ENCODE measurements at regions not wholly inside any gene's neighbourhood (a gene's known extent, or its start where the extent isn't known, plus 50 kb on each side); places are given as distances from the start of the nearest gene placed in this dataset.

DNA sequence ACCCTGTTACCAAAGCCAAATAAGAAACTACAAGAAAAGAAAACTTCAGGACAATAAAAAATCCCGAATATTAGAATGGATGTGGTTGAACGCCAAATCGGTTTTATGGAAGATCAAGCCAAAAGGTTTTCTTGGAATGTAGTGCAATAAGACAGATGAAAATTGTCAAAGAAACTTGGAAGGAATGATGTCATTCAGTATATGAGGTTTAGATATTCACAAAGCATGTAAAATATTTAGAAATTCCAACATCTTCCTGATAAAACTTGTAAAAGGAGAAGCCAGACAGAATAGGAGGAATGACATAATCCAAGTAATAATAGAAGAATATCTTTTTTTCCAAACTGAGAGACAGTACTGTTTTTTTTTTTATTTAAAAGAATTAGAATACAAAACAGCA lies 130.3 kb upstream of the ZPLD1 start:
- no peak for DNase-seq (ENCODE audit: low spot score)
- Histone ChIP-seq H3K27ac (no peak overlapping the region), H3K4me3 (no peak overlapping the region)
- no peak for TF ChIP-seq CTCF (IDR thresholded peaks at IDR 0.05)

GRCh38 chr3:102307442-102307841 lies 127.4 kb upstream of the ZPLD1 start:
- TF ChIP-seq CTCF (IDR thresholded peaks at IDR 0.05), result no peak
- Histone ChIP-seq H3K4me3 (no peak overlapping the region), H3K27ac (no peak overlapping the region)
- DNase-seq (ENCODE audit: low spot score), result no peak

DNA sequence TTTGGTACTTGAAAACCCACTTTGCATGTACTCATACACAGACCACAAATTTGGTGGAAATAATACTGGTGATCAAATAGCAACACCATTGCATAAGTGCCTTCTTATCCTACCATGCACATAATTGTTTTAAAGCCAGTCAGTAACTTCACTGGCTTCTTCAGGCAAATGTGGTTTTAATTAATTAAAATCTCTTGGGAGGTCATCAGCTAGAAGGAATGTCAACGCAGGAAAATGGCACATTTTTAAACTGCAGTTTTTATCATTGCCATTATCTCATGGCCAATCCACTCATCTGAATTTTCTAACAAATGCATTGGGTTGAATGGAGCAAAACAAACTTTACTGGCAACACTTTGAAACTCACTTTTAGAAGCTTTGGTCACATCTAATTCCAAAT lies 105.7 kb upstream of the ZPLD1 start:
- TF ChIP-seq CTCF (IDR thresholded peaks at IDR 0.05), result no peak
- DNase-seq (ENCODE audit: low spot score), result no peak
- Histone ChIP-seq H3K4me3 (no peak overlapping the region), H3K27ac (no peak overlapping the region)

GRCh38 chr3:102329561-102329960 lies 105.3 kb upstream of the ZPLD1 start:
- TF ChIP-seq CTCF (IDR thresholded peaks at IDR 0.05), result no peak
- H3K27ac ChIP-seq, result no peak overlapping the region
- no peak for DNase-seq (ENCODE audit: low spot score)
- no peak overlapping the region for H3K4me3 ChIP-seq

DNA sequence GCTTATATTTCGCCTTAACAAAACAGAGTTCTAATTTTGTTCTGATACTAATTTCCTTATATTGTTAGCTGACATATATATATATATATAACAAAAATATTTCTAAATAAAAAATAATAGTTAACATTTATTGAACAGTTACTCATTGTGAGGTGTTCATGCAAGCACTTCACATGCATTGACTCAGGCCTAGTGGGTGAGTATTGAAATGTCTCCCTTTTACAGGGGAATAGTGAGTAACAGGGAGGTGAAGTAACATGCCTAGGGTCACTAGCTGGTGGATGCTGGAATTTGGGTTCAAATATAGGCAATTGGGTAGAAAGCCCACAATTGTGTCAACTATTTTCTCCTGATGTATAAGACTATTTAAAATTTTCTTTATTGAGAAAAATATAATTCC lies 102.6 kb upstream of the ZPLD1 start:
- TF ChIP-seq CTCF (IDR thresholded peaks at IDR 0.05), result no peak
- no peak overlapping the region for H3K27ac ChIP-seq
- no peak overlapping the region for H3K4me3 ChIP-seq
- DNase-seq (ENCODE audit: low spot score), result no peak

- TF ChIP-seq CTCF (IDR thresholded peaks at IDR 0.05), result no peak
- no peak for DNase-seq (ENCODE audit: low spot score)
- Histone ChIP-seq H3K4me3 (no peak overlapping the region), H3K27ac (no peak overlapping the region)
These were observed 101.9 kb upstream of the ZPLD1 start for GRCh38 chr3:102332934-102333333.

- no peak for DNase-seq (ENCODE audit: low spot score)
- H3K4me3 ChIP-seq, result no peak overlapping the region
- TF ChIP-seq CTCF (IDR thresholded peaks at IDR 0.05), result no peak
- no peak overlapping the region for H3K27ac ChIP-seq
These were observed 98.7 kb upstream of the ZPLD1 start for GRCh38 chr3:102336130-102336529.
